GM23248 (cell line): ENCODE measurements at regions not wholly inside any gene's neighbourhood (a gene's known extent, or its start where the extent isn't known, plus 50 kb on each side); places are given as distances from the start of the nearest gene placed in this dataset.

Experiments
- EZH2 ChIP-seq: fragments of 200-600 bp; sonication (generic); IDR thresholded peaks from 2 replicates; pipeline ENCODE4 v1.6.1; 2018; ENCODE audit warnings: antibody characterized with exemption, mild to moderate bottlenecking; ENCODE audit not compliant: insufficient read depth, poor library complexity, severe bottlenecking
- EZH2phosphoT487 ChIP-seq: fragments of 200-600 bp; sonication (generic); IDR thresholded peaks from 2 replicates; pipeline ENCODE4 v1.6.1; 2018; ENCODE audit warnings: antibody characterized with exemption, moderate library complexity, mild to moderate bottlenecking, low read depth; ENCODE audit not compliant: insufficient read depth

DNA sequence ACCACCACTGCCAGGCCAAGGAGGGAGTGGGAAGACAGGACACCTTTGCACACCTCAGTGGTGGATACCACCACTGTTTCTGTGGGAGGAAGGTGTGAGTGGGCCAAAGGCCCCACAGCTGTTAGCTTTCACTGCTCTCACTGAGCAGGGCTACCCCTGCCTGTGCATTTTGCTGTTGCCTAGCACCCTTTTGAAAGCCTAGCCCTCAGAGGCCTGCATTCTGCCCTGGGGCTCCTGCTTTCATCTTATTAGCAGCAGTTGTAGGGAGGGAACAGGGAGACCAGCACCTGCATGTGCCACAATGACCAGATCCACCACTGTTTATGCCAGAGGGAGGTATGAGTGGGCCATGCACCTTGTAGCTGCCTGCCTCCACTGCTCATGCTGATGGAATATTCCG, 110.9 kb upstream of the C21orf91 start:
- TF ChIP-seq EZH2 (no peak), EZH2phosphoT487 (no peak)
